HFF-Myc (cell line): ENCODE measurements at regions not wholly inside any gene's neighbourhood (a gene's known extent, or its start where the extent isn't known, plus 50 kb on each side); places are given as distances from the start of the nearest gene placed in this dataset.
"Not testable (repeated sequence)": the region's sequence is repeated elsewhere in the genome, so short reads cannot be mapped to it uniquely, and the experiment has no call there.

Experiments used
- DNase-seq: peaks from one replicate; pipeline ENCODE4 v3.0.0-alpha.2; 2011; ENCODE audit warnings: low read depth; ENCODE audit errors: extremely low read depth
- H3K4me3 ChIP-seq: replicated peaks from 2 replicates; pipeline ENCODE4 v1.5.1; 2011; ENCODE audit warnings: low read depth, mild to moderate bottlenecking, control low read depth, low read length
- CTCF ChIP-seq: IDR thresholded peaks from 2 replicates; pipeline ENCODE4 v1.5.1; 2012; ENCODE audit warnings: mild to moderate bottlenecking, low read depth, low read length, control low read depth; ENCODE audit errors: missing control alignments

- no peak overlapping the region for H3K4me3 ChIP-seq
- TF ChIP-seq CTCF, result no peak
- DNase-seq, result no peak
These were observed 875.5 kb upstream of the INTU start for GRCh38 chr4:126757219-126757618.

GRCh38 chr4:126758493-126758892 lies 874.3 kb upstream of the INTU start:
- no peak overlapping the region for H3K4me3 ChIP-seq
- TF ChIP-seq CTCF, result no peak
- DNase-seq, result no peak

- no peak overlapping the region for H3K4me3 ChIP-seq
- no peak for DNase-seq
- no peak for TF ChIP-seq CTCF
These were observed 870.7 kb upstream of the INTU start for GRCh38 chr4:126761947-126762662.

GRCh38 chr4:126762663-126763247 lies 870.0 kb upstream of the INTU start:
- TF ChIP-seq CTCF, result no peak
- H3K4me3 ChIP-seq, result no peak overlapping the region
- no peak for DNase-seq

- H3K4me3 ChIP-seq, result no peak overlapping the region
- no peak for DNase-seq
- TF ChIP-seq CTCF, result no peak
These were observed 866.5 kb upstream of the INTU start for GRCh38 chr4:126766241-126766640.

- DNase-seq, result no peak
- H3K4me3 ChIP-seq, result no peak overlapping the region
- TF ChIP-seq CTCF, result no peak
These were observed 864.4 kb upstream of the INTU start for GRCh38 chr4:126768338-126768737.

GRCh38 chr4:126770811-126771553 lies 861.8 kb upstream of the INTU start:
- DNase-seq, H3K4me3 ChIP-seq: not testable (repeated sequence)

- H3K4me3 ChIP-seq, DNase-seq: not testable (repeated sequence)
These were observed 861.1 kb upstream of the INTU start for GRCh38 chr4:126771618-126772017.
